ENCODE measurements at regions not wholly inside any gene's neighbourhood (a gene's known extent, or its start where the extent isn't known, plus 50 kb on each side); places are given as distances from the start of the nearest gene placed in this dataset.
A peak's percentile ranks its signal among the peaks of the same experiment; 100 is the strongest.

DNA sequence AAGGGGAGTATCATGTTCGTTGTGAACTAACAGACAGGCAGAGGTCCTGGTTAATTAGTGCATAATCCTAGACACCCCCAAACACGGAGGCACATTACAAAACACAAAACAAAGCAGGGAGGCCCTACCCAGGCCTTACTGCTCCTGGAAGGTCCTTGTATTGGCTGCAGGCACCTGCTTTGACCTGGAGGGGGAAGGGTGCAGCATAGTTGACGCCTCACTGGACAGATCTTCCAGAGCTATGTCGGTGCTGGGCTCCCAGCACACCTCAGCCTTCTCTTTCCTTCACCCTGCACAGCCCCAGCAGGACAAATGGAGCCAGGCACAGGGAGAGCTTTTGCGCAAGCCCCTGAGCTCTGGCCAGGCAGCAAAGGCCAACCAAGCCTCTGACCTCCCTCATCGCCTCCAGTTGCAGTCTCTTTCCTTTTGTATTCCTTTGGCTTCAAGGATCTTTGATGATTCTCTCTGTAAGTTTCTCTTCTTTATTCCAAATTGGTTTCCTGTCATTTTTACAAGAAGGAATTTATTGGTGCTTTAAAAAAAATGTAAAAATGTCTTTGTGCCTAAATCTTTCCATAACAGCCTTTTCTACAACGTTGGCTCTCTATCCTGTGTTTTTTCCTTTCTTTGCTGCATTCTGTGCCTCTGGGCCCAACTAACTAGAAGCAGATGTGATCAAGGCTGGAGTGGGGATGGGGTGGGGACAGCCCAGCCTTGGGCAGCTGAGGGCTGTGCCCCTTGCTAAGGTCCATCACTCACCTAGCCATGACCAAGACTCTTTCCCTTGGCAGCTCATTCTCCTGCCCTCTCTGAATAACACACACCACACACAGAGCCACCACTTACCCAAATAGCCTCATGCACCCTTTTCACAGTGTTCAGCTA is 317.1 kb upstream of the NPVF start:
- peak overlapping the region in 1 of 2 donors; percentile 53 for H3K27ac ChIP-seq

GRCh38 chr7:25546306-25546705 is 318.0 kb upstream of the NPVF start:
- in situ Hi-C loops (cut with MboI; ENCODE audit: low pct_unique_long_range_greater_than_20kb in 2 of 9, low sequenced_read_pairs in 9 of 9, unreplicated experiment in 9 of 9), result loop anchor here in 1 of 9 experiments (25.0 kb wide), 1 partner anchor 134 kb away; no protein-coding TSS in a partner anchor
- peaks cover 22 to 71% of the 10 kb centered on the region in 2 donors for H3K4me1 ChIP-seq (replicated peaks in 1 of 2)
- 20 to 100% (median 72%) methylated on average over 1 to 5 of the region's 6 CpGs; no CpG with 5 or more reads in 3 of the 10 experiments for WGBS, 10 experiments
- ATAC-seq (replicated peaks in 6 of 8), result peak in 1 of 8 experiments; percentile 11
- no peak overlapping the region for H3K27ac ChIP-seq
- no peak overlapping the region for H3K4me3 ChIP-seq

More for the DNA sequence above, 317.1 kb upstream of the NPVF start:
- Histone ChIP-seq H3K4me3 (no peak overlapping the region), H3K4me1 (replicated peaks in 1 of 2) (peaks cover 22 to 65% of the 10 kb centered on the region in 2 donors)
- ATAC-seq (replicated peaks in 6 of 8), result peak in 2 of 8 experiments; percentile 16 to 27
- 0 to 70% (median 46%) methylated on average over 1 to 5 of the region's 7 CpGs for WGBS, 10 experiments
- in situ Hi-C loops (cut with MboI; ENCODE audit: low pct_unique_long_range_greater_than_20kb in 2 of 9, low sequenced_read_pairs in 9 of 9, unreplicated experiment in 9 of 9), result loop anchor here in 1 of 9 experiments (25.0 kb wide), 1 partner anchor 133 kb away; no protein-coding TSS in a partner anchor

- in situ Hi-C loops (cut with MboI; ENCODE audit: low pct_unique_long_range_greater_than_20kb in 2 of 9, low sequenced_read_pairs in 9 of 9, unreplicated experiment in 9 of 9), result loop anchor here in 1 of 9 experiments (25.0 kb wide), 1 partner anchor 137 kb away; no protein-coding TSS in a partner anchor
- peak in 2 of 8 experiments; percentile 18 to 26 for ATAC-seq (replicated peaks in 6 of 8)
- 30 to 76% (median 45%) methylated on average over 2 to 6 of the region's 6 CpGs; no CpG with 5 or more reads in 2 of the 10 experiments for WGBS, 10 experiments
Measured at GRCh38 chr7:25549271-25549921, 321.1 kb upstream of the NPVF start.

DNA sequence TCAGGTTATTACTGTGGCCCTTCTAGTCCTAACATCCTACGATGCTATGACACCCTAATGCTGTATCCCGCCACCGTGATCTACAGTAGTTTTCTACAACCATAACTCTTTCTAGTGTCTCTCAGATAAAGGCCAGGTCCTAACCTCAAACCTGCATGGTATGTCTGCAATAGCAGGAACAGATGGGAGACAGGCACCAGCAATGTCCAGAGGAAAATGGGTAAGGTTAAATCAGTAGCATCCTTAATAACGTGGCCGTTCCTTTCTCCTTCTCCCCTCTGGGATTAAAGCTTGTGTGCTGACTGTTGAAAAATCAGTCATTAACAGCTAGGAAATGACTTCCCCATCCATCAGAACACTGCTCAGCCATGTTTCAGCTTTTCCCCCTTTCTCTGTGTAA is 321.9 kb upstream of the NPVF start:
- in situ Hi-C loops (cut with MboI; ENCODE audit: low pct_unique_long_range_greater_than_20kb in 2 of 9, low sequenced_read_pairs in 9 of 9, unreplicated experiment in 9 of 9), result loop anchor here in 6 of 9 experiments (10.0 to 25.0 kb wide), 5 partner anchors 135 to 295 kb away; no protein-coding TSS in a partner anchor
- Histone ChIP-seq H3K27ac (peak overlapping the region in 1 of 2 donors; percentile 14), H3K4me1 (replicated peaks in 1 of 2) (peaks cover 26 to 78% of the 10 kb centered on the region in 2 donors), H3K4me3 (no peak overlapping the region)
- ATAC-seq (replicated peaks in 6 of 8), result peak in 5 of 8 experiments; percentile 48 to 84 (median 68)
- 17 to 60% (median 34%) methylated on average over 1 to 5 of the region's 5 CpGs; no CpG with 5 or more reads in 6 of the 10 experiments for WGBS, 10 experiments

More at GRCh38 chr7:25549271-25549921, 321.1 kb upstream of the NPVF start:
- Histone ChIP-seq H3K4me3 (no peak overlapping the region), H3K4me1 (replicated peaks in 1 of 2) (peaks cover 31 to 78% of the 10 kb centered on the region in 2 donors), H3K27ac (peak overlapping the region in 1 of 2 donors; percentile 15)

DNA sequence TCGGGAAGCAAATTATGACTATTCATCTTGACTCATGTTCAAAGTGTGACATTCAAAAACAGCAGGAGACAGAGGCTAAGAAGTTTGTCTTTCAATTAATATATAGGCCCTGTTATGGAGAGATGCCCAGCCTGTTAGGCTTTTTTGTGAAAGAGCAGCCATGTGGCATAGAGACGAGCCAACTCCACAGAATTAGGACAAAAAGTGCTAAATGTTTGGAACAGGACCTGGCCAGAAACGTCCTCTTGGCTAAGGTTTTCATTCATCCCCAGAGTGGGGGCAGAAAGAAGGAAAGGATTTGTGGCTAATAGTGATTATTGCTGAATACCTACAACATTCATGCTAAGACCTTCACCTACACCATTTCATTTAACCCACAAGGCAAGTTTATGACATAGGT is 324.7 kb upstream of the NPVF start:
- H3K27ac ChIP-seq, result no peak overlapping the region
- WGBS, 10 experiments, result 6 to 81% (median 71%) methylated on average over 1 to 3 of the region's 3 CpGs; no CpG with 5 or more reads in 1 of the 10 experiments
- in situ Hi-C loops (cut with MboI; ENCODE audit: low pct_unique_long_range_greater_than_20kb in 2 of 9, low sequenced_read_pairs in 9 of 9, unreplicated experiment in 9 of 9), result loop anchor here in 6 of 9 experiments (10.0 to 25.0 kb wide), 5 partner anchors 138 to 298 kb away; no protein-coding TSS in a partner anchor
- no peak for ATAC-seq (replicated peaks in 6 of 8)
- H3K4me3 ChIP-seq, result no peak overlapping the region
- H3K4me1 ChIP-seq (replicated peaks in 1 of 2), result peaks cover 37 to 96% of the 10 kb centered on the region in 2 donors

DNA sequence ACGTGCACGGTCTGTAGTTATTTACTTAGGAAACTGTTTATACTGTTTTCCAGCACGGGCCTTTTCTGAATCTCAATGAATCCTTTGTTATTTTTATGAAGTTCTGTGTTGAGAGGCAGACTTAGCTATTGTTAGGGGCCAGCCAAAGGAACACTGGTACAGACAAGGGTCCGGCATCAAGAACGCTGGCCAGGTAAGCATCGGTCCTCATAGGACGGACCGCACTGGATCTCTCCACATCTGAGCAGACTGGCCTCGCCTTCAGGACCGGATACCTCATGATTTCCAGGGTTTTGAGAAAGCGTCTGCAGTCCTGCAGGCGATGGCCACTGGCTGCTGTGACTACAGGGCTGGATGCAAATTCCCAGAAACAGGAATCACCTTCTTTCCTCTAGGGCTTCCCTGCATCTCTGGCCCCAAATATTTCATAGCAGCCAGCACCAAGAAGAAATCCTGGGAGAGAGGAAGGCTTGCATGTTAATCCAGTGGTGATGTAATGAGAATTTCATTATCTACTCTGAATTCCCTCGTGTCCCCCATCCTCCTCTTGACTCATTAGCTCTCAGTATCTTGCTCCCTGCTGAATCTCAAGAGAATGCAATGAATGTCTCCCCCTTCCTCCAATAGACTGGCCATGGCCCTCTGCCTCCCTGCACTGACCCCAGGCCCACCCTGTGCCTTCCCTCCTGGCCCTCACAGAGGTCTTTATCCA is 325.4 kb upstream of the NPVF start:
- 0 to 69% (median 34%) methylated on average over 1 to 10 of the region's 13 CpGs; no CpG with 5 or more reads in 2 of the 10 experiments for whole genome bisulfite sequencing, 10 experiments
- in situ Hi-C loops (cut with MboI; ENCODE audit: low pct_unique_long_range_greater_than_20kb in 2 of 9, low sequenced_read_pairs in 9 of 9, unreplicated experiment in 9 of 9), result loop anchor here in 6 of 9 experiments (10.0 to 25.0 kb wide), 5 partner anchors 139 to 299 kb away; no protein-coding TSS in a partner anchor

GRCh38 chr7:25557379-25557917 is 329.2 kb upstream of the NPVF start:
- Histone ChIP-seq H3K4me1 (replicated peaks in 1 of 2) (peaks cover 28 to 61% of the 10 kb centered on the region in 2 donors), H3K4me3 (no peak overlapping the region), H3K27ac (peak overlapping the region; percentile 11 to 53)
- WGBS, 10 experiments, result 11 to 83% (median 47%) methylated on average over 1 to 8 of the region's 8 CpGs
- in situ Hi-C loops (cut with MboI; ENCODE audit: low pct_unique_long_range_greater_than_20kb in 2 of 9, low sequenced_read_pairs in 9 of 9, unreplicated experiment in 9 of 9), result loop anchor here in 6 of 9 experiments (10.0 to 25.0 kb wide), 5 partner anchors 143 to 303 kb away; no protein-coding TSS in a partner anchor
- peak in 5 of 8 experiments; percentile 61 to 91 (median 89) for ATAC-seq (replicated peaks in 6 of 8)

More for the DNA sequence above, 325.4 kb upstream of the NPVF start:
- H3K4me3 ChIP-seq, result no peak overlapping the region
- H3K4me1 ChIP-seq (replicated peaks in 1 of 2), result peaks cover 39 to 97% of the 10 kb centered on the region in 2 donors
- ATAC-seq (replicated peaks in 6 of 8), result peak in 5 of 8 experiments; percentile 42 to 64 (median 46)
- peak overlapping the region in 1 of 2 donors; percentile 49 for H3K27ac ChIP-seq

GRCh38 chr7:25557930-25558329 is 329.6 kb upstream of the NPVF start:
- WGBS, 10 experiments, result 12 to 88% (median 56%) methylated on average over 2 to 4 of the region's 4 CpGs; no CpG with 5 or more reads in 1 of the 10 experiments
- in situ Hi-C loops (cut with MboI; ENCODE audit: low pct_unique_long_range_greater_than_20kb in 2 of 9, low sequenced_read_pairs in 9 of 9, unreplicated experiment in 9 of 9), result loop anchor here in 6 of 9 experiments (10.0 to 25.0 kb wide), 5 partner anchors 143 to 303 kb away; no protein-coding TSS in a partner anchor
- Histone ChIP-seq H3K4me3 (no peak overlapping the region), H3K27ac (peak overlapping the region in 1 of 2 donors; percentile 53), H3K4me1 (replicated peaks in 1 of 2) (peaks cover 28 to 61% of the 10 kb centered on the region in 2 donors)
- ATAC-seq (replicated peaks in 6 of 8), result peak in 2 of 8 experiments; percentile 12 to 20

GRCh38 chr7:25558605-25559004 is 330.3 kb upstream of the NPVF start:
- in situ Hi-C loops (cut with MboI; ENCODE audit: low pct_unique_long_range_greater_than_20kb in 2 of 9, low sequenced_read_pairs in 9 of 9, unreplicated experiment in 9 of 9), result loop anchor here in 6 of 9 experiments (10.0 to 25.0 kb wide), 5 partner anchors 144 to 304 kb away; no protein-coding TSS in a partner anchor
- no peak for ATAC-seq (replicated peaks in 6 of 8)
- WGBS, 10 experiments, result 33 to 100% (median 80%) methylated on average over 1 to 3 of the region's 3 CpGs; no CpG with 5 or more reads in 1 of the 10 experiments

DNA sequence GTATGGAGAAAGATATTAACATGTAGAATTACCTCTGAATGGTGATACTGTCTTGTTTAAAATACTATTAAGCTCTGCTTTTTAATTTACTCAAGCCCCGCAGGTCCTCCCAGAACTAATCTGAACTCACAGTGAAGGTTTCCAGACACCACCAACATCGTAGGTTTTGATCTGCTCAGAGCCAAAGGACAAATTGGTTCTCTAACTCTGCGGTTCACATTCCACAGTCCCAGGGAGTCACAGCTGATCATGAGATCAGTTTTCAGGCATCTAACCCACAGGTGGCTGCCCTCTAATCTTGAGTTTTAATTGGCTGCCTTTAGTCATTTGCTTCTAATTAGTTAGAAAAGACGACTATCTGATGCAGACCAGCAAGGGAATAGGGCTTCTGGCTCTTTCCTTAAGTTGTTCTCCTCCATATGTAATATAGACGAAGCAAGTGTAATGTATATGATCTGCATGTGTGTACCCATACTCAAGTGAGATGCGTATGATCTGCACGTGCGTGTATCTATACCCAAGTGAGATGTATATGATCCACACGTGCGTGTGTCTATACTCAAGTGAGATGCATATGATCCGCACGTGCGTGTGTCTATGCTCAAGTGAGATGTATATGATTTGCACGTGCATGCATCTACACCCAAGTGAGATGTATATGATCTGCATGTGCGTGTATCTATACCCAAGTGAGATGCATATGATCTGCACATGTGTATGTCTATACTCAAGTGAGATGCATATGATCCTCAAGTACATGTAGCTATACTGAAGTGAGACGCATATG is 331.5 kb upstream of the NPVF start:
- no peak overlapping the region for H3K4me3 ChIP-seq
- WGBS, 10 experiments, result 20 to 100% (median 86%) methylated on average over 1 to 12 of the region's 16 CpGs
- peaks cover 17 to 43% of the 10 kb centered on the region in 2 donors for H3K4me1 ChIP-seq (replicated peaks in 1 of 2)
- ATAC-seq (replicated peaks in 6 of 8), result no peak
- in situ Hi-C loops (cut with MboI; ENCODE audit: low pct_unique_long_range_greater_than_20kb in 2 of 9, low sequenced_read_pairs in 9 of 9, unreplicated experiment in 9 of 9), result loop anchor here in 8 of 9 experiments (10.0 to 25.0 kb wide), 8 partner anchors 145 to 305 kb away; no protein-coding TSS in a partner anchor
- no peak overlapping the region for H3K27ac ChIP-seq

More at GRCh38 chr7:25558605-25559004, 330.3 kb upstream of the NPVF start:
- Histone ChIP-seq H3K4me3 (no peak overlapping the region), H3K27ac (no peak overlapping the region), H3K4me1 (replicated peaks in 1 of 2) (peaks cover 24 to 55% of the 10 kb centered on the region in 2 donors)
